Mesenchymal stem cell (in vitro differentiated cells and primary cell): ENCODE measurements at regions not wholly inside any gene's neighbourhood (a gene's known extent, or its start where the extent isn't known, plus 50 kb on each side); places are given as distances from the start of the nearest gene placed in this dataset.

Experiments used
- DNase-seq: peaks from one replicate; pipeline ENCODE4 v3.0.0-alpha.2; 2013
- H2AFZ ChIP-seq: one replicate; pipeline ENCODE4 v1.6.1; 2013; ENCODE audit warnings: low read depth, mild to moderate bottlenecking, control low read depth, inconsistent platforms, low read length, moderate library complexity
- H2AK5ac ChIP-seq: 2 replicates; pipeline ENCODE4 v1.6.1; 2013; ENCODE audit warnings: low read length, moderate library complexity, mild to moderate bottlenecking, inconsistent platforms; ENCODE audit not compliant: severe bottlenecking
- H2BK120ac ChIP-seq: one replicate; pipeline ENCODE4 v1.6.1; 2013; ENCODE audit warnings: low read depth, mild to moderate bottlenecking, inconsistent platforms, low read length, moderate library complexity
- H2BK12ac ChIP-seq, 2 experiments: one replicate each; pipeline ENCODE4 v1.6.1; 2013; ENCODE audit warnings: inconsistent platforms in 2 of 2, low read length in 2 of 2, mild to moderate bottlenecking in 2 of 2, moderate library complexity in 2 of 2, control low read depth in 1 of 2
- H2BK15ac ChIP-seq: one replicate; pipeline ENCODE4 v1.6.1; 2013; ENCODE audit warnings: mild to moderate bottlenecking, low read depth, inconsistent platforms; ENCODE audit not compliant: poor library complexity, severe bottlenecking
- H2BK5ac ChIP-seq: 2 replicates; pipeline ENCODE4 v1.6.1; 2013; ENCODE audit warnings: low read depth, mild to moderate bottlenecking, low read length, control low read depth, inconsistent platforms; ENCODE audit not compliant: poor library complexity, severe bottlenecking
- H3K14ac ChIP-seq, 2 experiments: one replicate each; pipeline ENCODE4 v1.6.1; 2013; ENCODE audit warnings: inconsistent platforms in 2 of 2, low read length in 2 of 2, control low read depth in 1 of 2, mild to moderate bottlenecking in 1 of 2, moderate library complexity in 1 of 2
- H3K18ac ChIP-seq, 2 experiments: one replicate each; pipeline ENCODE4 v1.6.1; 2013; ENCODE audit warnings: inconsistent platforms in 2 of 2, low read length in 2 of 2, control low read depth in 1 of 2, low read depth in 1 of 2, mild to moderate bottlenecking in 1 of 2
- H3K23ac ChIP-seq, 2 experiments: one replicate each; pipeline ENCODE4 v1.6.1; 2013; ENCODE audit warnings: inconsistent platforms in 2 of 2, low read length in 2 of 2, mild to moderate bottlenecking in 2 of 2, moderate library complexity in 2 of 2, control low read depth in 1 of 2
- H3K27ac ChIP-seq: 2 replicates; pipeline ENCODE4 v1.5.1; 2013; ENCODE audit warnings: mild to moderate bottlenecking, moderate library complexity, low read length, control low read depth, inconsistent platforms; ENCODE audit not compliant: poor library complexity, severe bottlenecking
- H3K27me3 ChIP-seq, 2 experiments: 2 replicates each; pipeline versions ENCODE4 v1.6.1 to v1.7.0; 2013; ENCODE audit warnings: low read length in 2 of 2, mild to moderate bottlenecking in 2 of 2, moderate library complexity in 2 of 2, control low read depth in 1 of 2, inconsistent platforms in 1 of 2; ENCODE audit not compliant: control insufficient read depth in 1 of 2, insufficient read depth in 1 of 2
- H3K36me3 ChIP-seq, 2 experiments: 2 replicates each; pipeline versions ENCODE4 v1.6.1 to v1.7.0; 2013; ENCODE audit warnings: low read length in 2 of 2, control low read depth in 1 of 2, inconsistent platforms in 1 of 2, low read depth in 1 of 2, mild to moderate bottlenecking in 1 of 2; ENCODE audit not compliant: insufficient read depth in 2 of 2, control insufficient read depth in 1 of 2
- H3K4ac ChIP-seq, 2 experiments: one replicate each; pipeline ENCODE4 v1.6.1; 2013; ENCODE audit warnings: inconsistent platforms in 2 of 2, low read length in 2 of 2, mild to moderate bottlenecking in 2 of 2, moderate library complexity in 2 of 2, control low read depth in 1 of 2, low read depth in 1 of 2
- H3K4me1 ChIP-seq: 2 replicates; pipeline ENCODE4 v1.6.1; 2013; ENCODE audit warnings: low read depth, low read length, control low read depth; ENCODE audit not compliant: control insufficient read depth, insufficient read depth
- H3K4me2 ChIP-seq: 2 replicates; pipeline ENCODE4 v1.6.1; 2013; ENCODE audit warnings: low read length, mild to moderate bottlenecking, inconsistent platforms; ENCODE audit not compliant: poor library complexity, severe bottlenecking
- H3K4me3 ChIP-seq, 2 experiments: 2 replicates each; pipeline versions ENCODE4 v1.5.1 to v1.7.0; 2013; ENCODE audit warnings: low read length in 2 of 2, mild to moderate bottlenecking in 2 of 2, control low read depth in 1 of 2, low read depth in 1 of 2; ENCODE audit not compliant: insufficient read depth in 1 of 2
- H3K79me1 ChIP-seq: replicated peaks from 2 replicates; pipeline ENCODE4 v1.6.1; 2013; ENCODE audit warnings: mild to moderate bottlenecking, control low read depth, low read length, inconsistent platforms; ENCODE audit not compliant: poor library complexity, severe bottlenecking
- H3K9ac ChIP-seq: 2 replicates; pipeline ENCODE4 v1.7.0; 2013; ENCODE audit warnings: mild to moderate bottlenecking, low read length, moderate library complexity
- H3K9me3 ChIP-seq: 2 replicates; pipeline ENCODE4 v1.7.0; 2013; ENCODE audit warnings: mild to moderate bottlenecking, low read length; ENCODE audit not compliant: control insufficient read depth
- H4K8ac ChIP-seq: one replicate; pipeline ENCODE4 v1.6.1; 2013; ENCODE audit warnings: inconsistent platforms, mild to moderate bottlenecking, low read length, moderate library complexity
- H4K91ac ChIP-seq: one replicate; pipeline ENCODE4 v1.6.1; 2013; ENCODE audit warnings: mild to moderate bottlenecking, low read length, inconsistent platforms
- WGBS: methylation state at CpG from one replicate; pipeline ENCODE4 v1.1.7; 2013; ENCODE audit warnings: mixed read lengths; 5-methylcytosine and 5-hydroxymethylcytosine counted together

DNA sequence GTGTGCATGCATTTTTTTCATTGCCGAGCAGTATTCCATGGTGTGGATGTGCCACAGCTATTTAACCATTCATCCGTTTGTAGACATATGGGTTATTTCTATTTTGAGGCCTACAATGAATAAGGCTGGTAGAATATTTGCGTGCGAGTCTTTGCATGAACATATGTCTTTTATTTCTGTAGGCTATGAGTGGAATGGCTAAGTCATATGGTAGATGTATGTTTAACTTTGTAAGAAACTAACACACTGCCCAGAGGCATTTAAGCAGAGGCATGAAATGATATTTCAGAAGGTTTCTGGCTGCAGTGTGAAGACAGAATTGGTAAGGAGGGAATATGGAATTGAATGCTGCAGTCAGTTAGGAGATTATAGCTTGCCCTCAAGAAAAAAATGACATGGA is 457.4 kb upstream of the CDH4 start:
- Histone ChIP-seq H3K4me3 (no peak overlapping the region), H2BK120ac (no peak overlapping the region), H3K79me1 (no peaks in the 10 kb centered on the region), H3K23ac (no peak overlapping the region), H3K18ac (no peak overlapping the region), H3K4ac (no peak overlapping the region), H4K8ac (no peak overlapping the region), H3K36me3 (no peaks in the 10 kb centered on the region), H3K14ac (no peak overlapping the region), H3K4me2 (no peak overlapping the region), H3K9ac (no peak overlapping the region), H3K27me3 (peaks cover 0 to 17% of the 10 kb centered on the region in 2 experiments), H2AK5ac (no peak overlapping the region), H2AFZ (no peak overlapping the region), H2BK12ac (no peak overlapping the region), H3K4me1 (no peaks in the 10 kb centered on the region), H2BK15ac (no peak overlapping the region), H4K91ac (no peak overlapping the region), H3K9me3 (peaks cover 5% of the 10 kb centered on the region), H3K27ac (no peak overlapping the region), H2BK5ac (no peak overlapping the region)
- WGBS = 85% methylated on average over 4 of the region's 4 CpGs
- no peak for DNase-seq

DNA sequence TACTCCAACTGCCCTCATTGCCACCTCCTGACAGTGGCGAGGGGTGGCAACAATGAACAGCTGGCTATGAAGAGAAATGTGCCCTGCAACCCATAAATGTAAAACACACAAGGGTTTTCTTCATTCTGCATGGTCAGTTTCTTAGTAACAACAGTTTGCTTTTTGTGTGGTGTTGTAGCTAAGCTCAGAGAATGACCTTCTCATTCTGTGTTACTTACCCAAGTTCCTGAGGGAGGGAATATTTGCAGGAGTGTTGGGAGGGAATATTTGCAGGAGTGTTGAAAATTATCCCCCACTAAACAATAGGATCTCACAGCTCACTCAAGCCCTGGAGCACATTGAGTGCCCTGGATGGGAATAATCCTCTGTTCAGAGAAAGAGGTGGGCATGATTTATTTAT is 456.4 kb upstream of the CDH4 start:
- H3K18ac ChIP-seq = no peak overlapping the region
- no peak overlapping the region for H4K91ac ChIP-seq
- no peak overlapping the region for H4K8ac ChIP-seq
- no peak for DNase-seq
- H3K9me3 ChIP-seq = peaks cover 11% of the 10 kb centered on the region
- no peak overlapping the region for H3K4ac ChIP-seq
- no peak overlapping the region for H3K14ac ChIP-seq
- no peak overlapping the region for H2AFZ ChIP-seq
- no peaks in the 10 kb centered on the region for H3K79me1 ChIP-seq
- 75% methylated on average over 1 of the region's 1 CpG for WGBS
- no peak overlapping the region for H3K9ac ChIP-seq
- no peak overlapping the region for H2BK120ac ChIP-seq
- no peak overlapping the region for H3K4me3 ChIP-seq
- H3K4me1 ChIP-seq = no peaks in the 10 kb centered on the region
- H2AK5ac ChIP-seq = no peak overlapping the region
- H3K36me3 ChIP-seq = no peaks in the 10 kb centered on the region
- no peak overlapping the region for H3K27ac ChIP-seq
- H2BK12ac ChIP-seq = no peak overlapping the region
- no peak overlapping the region for H3K23ac ChIP-seq
- H2BK15ac ChIP-seq = no peak overlapping the region
- no peak overlapping the region for H3K4me2 ChIP-seq
- H2BK5ac ChIP-seq = no peak overlapping the region
- peaks cover 0 to 17% of the 10 kb centered on the region in 2 experiments for H3K27me3 ChIP-seq

DNA sequence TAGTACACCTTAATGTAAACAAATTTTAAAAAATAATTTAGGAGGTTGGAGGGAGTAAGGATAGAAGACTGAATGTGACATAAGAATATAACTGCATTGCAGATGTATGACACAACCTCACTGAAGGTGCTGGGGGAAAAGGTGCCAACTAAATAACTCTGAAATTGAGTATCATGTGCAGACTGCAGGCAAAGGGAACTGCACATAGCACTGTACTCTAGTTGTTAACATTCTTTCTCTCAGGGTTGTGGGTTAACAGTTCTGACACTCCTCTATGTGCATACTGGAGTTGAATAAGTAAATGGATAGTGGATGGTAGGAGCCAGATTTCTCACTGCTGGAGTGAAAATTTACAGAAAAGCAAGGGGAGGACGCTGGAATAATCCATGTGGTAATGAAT is 451.9 kb upstream of the CDH4 start:
- 14% methylated on average over 1 of the region's 1 CpG for WGBS
- H3K14ac ChIP-seq = no peak overlapping the region
- no peak overlapping the region for H2AK5ac ChIP-seq
- no peak overlapping the region for H3K4ac ChIP-seq
- H3K4me1 ChIP-seq = no peaks in the 10 kb centered on the region
- peaks cover 13% of the 10 kb centered on the region for H3K9me3 ChIP-seq
- H3K27me3 ChIP-seq = peaks cover 0 to 7% of the 10 kb centered on the region in 2 experiments
- H3K18ac ChIP-seq = no peak overlapping the region
- no peak overlapping the region for H4K8ac ChIP-seq
- no peak overlapping the region for H4K91ac ChIP-seq
- H2BK12ac ChIP-seq = no peak overlapping the region
- H2BK15ac ChIP-seq = no peak overlapping the region
- no peaks in the 10 kb centered on the region for H3K36me3 ChIP-seq
- H3K27ac ChIP-seq = no peak overlapping the region
- H3K4me3 ChIP-seq = no peak overlapping the region
- no peak overlapping the region for H2BK5ac ChIP-seq
- H3K23ac ChIP-seq = no peak overlapping the region
- no peak overlapping the region for H2AFZ ChIP-seq
- no peak for DNase-seq
- H3K79me1 ChIP-seq = no peaks in the 10 kb centered on the region
- H3K4me2 ChIP-seq = no peak overlapping the region
- no peak overlapping the region for H2BK120ac ChIP-seq
- H3K9ac ChIP-seq = no peak overlapping the region

DNA sequence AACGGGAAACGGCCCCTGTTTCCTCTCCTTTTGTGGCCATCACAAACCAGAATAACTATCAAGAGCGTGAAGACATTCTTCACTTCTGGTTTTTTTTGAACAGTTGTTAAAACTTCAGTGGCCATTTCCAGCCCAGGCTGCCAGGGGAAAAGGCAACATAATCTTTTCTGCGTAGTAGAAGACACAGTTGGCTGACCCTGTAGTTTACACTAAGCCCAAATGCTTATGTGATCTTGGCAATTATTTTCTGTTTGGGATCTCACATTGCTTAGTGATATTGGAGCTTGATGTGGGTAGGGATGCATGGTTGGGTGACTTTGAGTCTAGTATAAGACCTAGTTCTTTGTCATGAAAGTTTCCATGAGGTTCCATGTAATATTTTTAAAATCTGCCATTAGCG is 449.4 kb upstream of the CDH4 start:
- no peak overlapping the region for H3K4me3 ChIP-seq
- whole genome bisulfite sequencing = 76% methylated on average over 5 of the region's 5 CpGs
- H2AFZ ChIP-seq = no peak overlapping the region

More for the DNA sequence above, 449.4 kb upstream of the CDH4 start:
- Histone ChIP-seq H2BK5ac (no peak overlapping the region), H4K8ac (no peak overlapping the region), H3K27me3 (peaks cover 0 to 3% of the 10 kb centered on the region in 2 experiments), H3K14ac (no peak overlapping the region), H3K18ac (no peak overlapping the region), H3K36me3 (no peaks in the 10 kb centered on the region), H3K4me1 (no peaks in the 10 kb centered on the region), H3K4me2 (no peak overlapping the region), H2BK120ac (no peak overlapping the region), H3K4ac (no peak overlapping the region), H3K9ac (no peak overlapping the region), H3K9me3 (peaks cover 13% of the 10 kb centered on the region), H3K23ac (no peak overlapping the region), H3K79me1 (no peaks in the 10 kb centered on the region), H2AK5ac (no peak overlapping the region), H3K27ac (no peak overlapping the region), H2BK15ac (no peak overlapping the region), H2BK12ac (no peak overlapping the region), H4K91ac (no peak overlapping the region)
- no peak for DNase-seq
